ENCODE measurements at regions not wholly inside any gene's neighbourhood (a gene's known extent, or its start where the extent isn't known, plus 50 kb on each side); places are given as distances from the start of the nearest gene placed in this dataset.

- ChIA-PET CTCF (ENCODE audit: low intra/inter-chr PET ratio) (no interaction called here), POLR2A (no interaction called here)
- H3K9me3 ChIP-seq (replicated peaks; ENCODE audit: control insufficient read depth, insufficient read depth, low read depth, low read length): no peaks in the 10 kb centered on the region
- no peak overlapping the region for H3K4me3 ChIP-seq
- FAIRE-seq (no peak), ATAC-seq (no peak), DNase-seq (ENCODE audit: extremely low read depth in 1 of 4, low spot score in 3 of 4) (no peak)
- H2AFZ ChIP-seq (ENCODE audit: low read depth, low read length): no peak overlapping the region
- H3K4me1 ChIP-seq (replicated peaks in 1 of 2; ENCODE audit: control insufficient read depth in 2 of 2, insufficient read depth in 2 of 2, low read length in 2 of 2): no peaks in the 10 kb centered on the region
- 0% methylated on average over 3 of the region's 3 CpGs for WGBS (ENCODE audit: insufficient coverage, low coverage, missing lambda C conversion rate)
- no peak overlapping the region for H3K27ac ChIP-seq (ENCODE audit: extremely low read depth, low read depth, low read length)
- H3K9ac ChIP-seq (ENCODE audit: insufficient read depth in 1 of 2, low read depth in 2 of 2, low read length in 2 of 2): no peak overlapping the region
- no peak overlapping the region for H3K4me2 ChIP-seq (ENCODE audit: insufficient read depth, low read length)
- no peaks in the 10 kb centered on the region for H3K9me1 ChIP-seq (ENCODE audit: control insufficient read depth, insufficient read depth, low read length)
- TF ChIP-seq PML (IDR thresholded peaks at IDR 0.05; ENCODE audit: low read length): no peak
- no peak for TF ChIP-seq KLF16 (IDR thresholded peaks at IDR 0.05)
- TF ChIP-seq ZNF324 (CRISPR knock-in tag; IDR thresholded peaks at IDR 0.05): no peak
- no peak for TF ChIP-seq CREBBP (IDR thresholded peaks at IDR 0.05; ENCODE audit: low read depth, low read length)
- TF ChIP-seq SMC3 (conservative IDR thresholded peaks at IDR 0.05; ENCODE audit: insufficient read depth, low read depth, low read length): no peak
- TF ChIP-seq POLR2AphosphoS5 (IDR thresholded peaks at IDR 0.05; ENCODE audit: control insufficient read depth, insufficient read depth, low read depth, low read length): no peak
- TF ChIP-seq RBM15 (IDR thresholded peaks at IDR 0.05; ENCODE audit: insufficient read depth, low read length): no peak
- no peak for TF ChIP-seq ZNF445 (CRISPR knock-in tag; IDR thresholded peaks at IDR 0.05; ENCODE audit: low read depth)
- no peak for TF ChIP-seq ZNF589 (CRISPR knock-in tag; IDR thresholded peaks at IDR 0.05; ENCODE audit: low read depth)
- no peak for TF ChIP-seq PTTG1 (tag; IDR thresholded peaks at IDR 0.05; ENCODE audit: low read depth)
- no peak for TF ChIP-seq NKRF (IDR thresholded peaks at IDR 0.05; ENCODE audit: borderline replicate concordance)
- TF ChIP-seq SMARCA5 (IDR thresholded peaks at IDR 0.05): no peak
- TF ChIP-seq ZBTB8A (IDR thresholded peaks at IDR 0.05; ENCODE audit: partially characterized antibody): no peak
- no peak for TF ChIP-seq ARID4B (CRISPR knock-in tag; IDR thresholded peaks at IDR 0.05)
- no peak for TF ChIP-seq ZNF3 (CRISPR knock-in tag; IDR thresholded peaks at IDR 0.05)
- no peak for TF ChIP-seq BDP1 (IDR thresholded peaks at IDR 0.05; ENCODE audit: insufficient read depth, insufficient read length)
- no peaks in the 10 kb centered on the region for H4K20me1 ChIP-seq (replicated peaks; ENCODE audit: control insufficient read depth, insufficient read depth, low read length)
- H3K36me3 ChIP-seq (ENCODE audit: control insufficient read depth, insufficient read depth, low read length): no peaks in the 10 kb centered on the region
- intact Hi-C loops (cut with micrococcal nuclease) (no loop called here), in situ Hi-C loops (cut with MboI) (no loop called here)
- no peaks in the 10 kb centered on the region for H3K79me2 ChIP-seq (ENCODE audit: control insufficient read depth, insufficient read depth, low read length)
- no TSS peak for BruUV-seq (replicated peaks)
- H3K27me3 ChIP-seq (ENCODE audit: control insufficient read depth in 2 of 2, insufficient read depth in 2 of 2, low read length in 2 of 2): no peaks in the 10 kb centered on the region
Observed at GRCh38 chr3:76061654-76062053, 276.3 kb upstream of the ZNF717 start.

Measured in K562 (cell line).